Sigmoid colon (tissue), 6 donors: ENCODE measurements at regions not wholly inside any gene's neighbourhood (a gene's known extent, or its start where the extent isn't known, plus 50 kb on each side); places are given as distances from the start of the nearest gene placed in this dataset.
A peak's percentile ranks its signal among the peaks of the same experiment; 100 is the strongest.

Experiments used
- DNase-seq: peaks from one replicate; pipeline ENCODE4 v3.0.0-alpha.2; 2019
- H3K27ac ChIP-seq, 4 donors: fragments of 200-600 bp; sonication (generic); one replicate each; pipeline ENCODE4 v1.5.1; 2016 to 2019; ENCODE audit warnings: mild to moderate bottlenecking in 1 of 4
- H3K27me3 ChIP-seq, 3 donors: fragments of 200-600 bp; sonication (generic); one replicate each; pipeline ENCODE4 v1.5.1; 2019; ENCODE audit warnings: mild to moderate bottlenecking in 1 of 3
- H3K36me3 ChIP-seq, 4 donors: fragments of 200-600 bp; sonication (generic); one replicate each; pipeline ENCODE4 v1.5.1; 2016 to 2019
- H3K4me1 ChIP-seq, 4 donors: fragments of 200-600 bp; sonication (generic); one replicate each; pipeline ENCODE4 v1.5.1; 2017 to 2019
- H3K4me3 ChIP-seq, 4 donors: fragments of 200-600 bp; sonication (generic); one replicate each; pipeline ENCODE4 v1.5.1; 2017 to 2019; ENCODE audit warnings: mild to moderate bottlenecking in 2 of 4, moderate library complexity in 1 of 4
- H3K9me3 ChIP-seq, 4 donors: fragments of 200-600 bp in 3 of 4; sonication (generic) in 3 of 4; one replicate each; pipeline versions ENCODE4 v1.5.1 to v1.6.1; 2013 to 2019
- EP300 ChIP-seq, 4 donors: sonication (generic); formaldehyde crosslinking; IDR thresholded peaks; one replicate each; pipeline ENCODE4 v1.6.1; 2017; ENCODE audit warnings: antibody characterized with exemption in 4 of 4
- POLR2A ChIP-seq, 2 donors: fragments of 450-650 bp; IDR thresholded peaks; one replicate each; pipeline ENCODE4 v1.6.1; 2016; ENCODE audit warnings: antibody characterized with exemption in 2 of 2, mild to moderate bottlenecking in 2 of 2, moderate library complexity in 2 of 2
- POLR2AphosphoS5 ChIP-seq, 4 donors: sonication (generic); formaldehyde crosslinking; IDR thresholded peaks; one replicate each; pipeline ENCODE4 v1.6.1; 2017; ENCODE audit warnings: antibody characterized with exemption in 4 of 4
- WGBS, 2 donors: extraction: QIAGEN DNeasy Blood & Tissue Kit; methylation state at CpG; one replicate each; pipeline ENCODE4 v1.1.7; 2013; 5-methylcytosine and 5-hydroxymethylcytosine counted together
- intact Hi-C: fragments of 100-400 bp; cut with DNase I; formaldehyde crosslinking; loops from one replicate; pipeline ENCODE4 v1.15.1; 2023
- TF ChIP-seq, protein P1 (sequence below), 4 experiments: fragments of 450-650 bp in 3 of 4; fragments of 200-600 bp in 1 of 4; IDR thresholded peaks; one replicate each; pipeline ENCODE4 v1.5.1; 2016 to 2019; ENCODE audit warnings: antibody characterized with exemption in 4 of 4, mild to moderate bottlenecking in 3 of 4, moderate library complexity in 2 of 4
- donor health status: healthy with polysubstance abuse.
- donor health status: healthy.

DNA sequence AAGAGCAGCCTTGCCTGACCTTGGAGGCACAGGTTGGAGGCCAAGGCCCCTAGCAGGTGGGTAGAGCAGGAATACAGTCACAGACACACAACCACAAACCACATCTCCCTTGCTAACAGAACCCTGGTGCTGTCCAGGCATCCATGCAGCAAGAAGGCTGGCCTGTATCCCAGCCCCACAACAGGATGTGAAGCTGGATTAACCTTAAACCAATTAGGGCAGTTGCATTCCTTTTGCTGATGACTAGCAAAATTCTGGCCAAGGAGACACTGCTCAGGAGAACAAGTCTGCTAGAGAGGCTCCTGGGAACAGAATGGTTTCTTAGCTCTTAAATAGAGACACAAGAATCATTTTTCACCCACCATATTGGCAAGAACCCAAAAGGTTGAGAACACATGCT lies 97.8 kb downstream of the C5orf15 start:
- intact Hi-C loops, result no loop called here
- Histone ChIP-seq H3K4me3 (no peak overlapping the region), H3K4me1 (peaks cover 0 to 14% (median 0%) of the 10 kb centered on the region in 4 donors), H3K27me3 (no peaks in the 10 kb centered on the region), H3K27ac (no peak overlapping the region), H3K9me3 (no peaks in the 10 kb centered on the region), H3K36me3 (no peaks in the 10 kb centered on the region)
- peak; percentile 56 for DNase-seq
- TF ChIP-seq, protein P1, sequence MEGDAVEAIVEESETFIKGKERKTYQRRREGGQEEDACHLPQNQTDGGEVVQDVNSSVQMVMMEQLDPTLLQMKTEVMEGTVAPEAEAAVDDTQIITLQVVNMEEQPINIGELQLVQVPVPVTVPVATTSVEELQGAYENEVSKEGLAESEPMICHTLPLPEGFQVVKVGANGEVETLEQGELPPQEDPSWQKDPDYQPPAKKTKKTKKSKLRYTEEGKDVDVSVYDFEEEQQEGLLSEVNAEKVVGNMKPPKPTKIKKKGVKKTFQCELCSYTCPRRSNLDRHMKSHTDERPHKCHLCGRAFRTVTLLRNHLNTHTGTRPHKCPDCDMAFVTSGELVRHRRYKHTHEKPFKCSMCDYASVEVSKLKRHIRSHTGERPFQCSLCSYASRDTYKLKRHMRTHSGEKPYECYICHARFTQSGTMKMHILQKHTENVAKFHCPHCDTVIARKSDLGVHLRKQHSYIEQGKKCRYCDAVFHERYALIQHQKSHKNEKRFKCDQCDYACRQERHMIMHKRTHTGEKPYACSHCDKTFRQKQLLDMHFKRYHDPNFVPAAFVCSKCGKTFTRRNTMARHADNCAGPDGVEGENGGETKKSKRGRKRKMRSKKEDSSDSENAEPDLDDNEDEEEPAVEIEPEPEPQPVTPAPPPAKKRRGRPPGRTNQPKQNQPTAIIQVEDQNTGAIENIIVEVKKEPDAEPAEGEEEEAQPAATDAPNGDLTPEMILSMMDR (IDR thresholded peaks at IDR 0.05), result no peak
- no peak for TF ChIP-seq POLR2AphosphoS5 (IDR thresholded peaks at IDR 0.05)
- TF ChIP-seq EP300 (IDR thresholded peaks at IDR 0.05), result no peak
- no peak for TF ChIP-seq POLR2A (IDR thresholded peaks at IDR 0.05)

GRCh38 chr5:133869519-133870335 lies 98.7 kb downstream of the C5orf15 start:
- no peak overlapping the region for H3K27ac ChIP-seq
- 43 to 72% methylated on average over 13 of the region's 13 CpGs for WGBS, 2 donors
- no peaks in the 10 kb centered on the region for H3K36me3 ChIP-seq
- H3K9me3 ChIP-seq, result no peaks in the 10 kb centered on the region
- no peaks in the 10 kb centered on the region for H3K27me3 ChIP-seq
- intact Hi-C loops, result loop anchor here (2.0 to 5.0 kb wide), 3 partner anchors 317 to 759 kb away; no protein-coding TSS in a partner anchor
- H3K4me3 ChIP-seq, result no peak overlapping the region
- no peak for TF ChIP-seq POLR2AphosphoS5 (IDR thresholded peaks at IDR 0.05)
- no peak for TF ChIP-seq POLR2A (IDR thresholded peaks at IDR 0.05)
- no peak for TF ChIP-seq EP300 (IDR thresholded peaks at IDR 0.05)
- TF ChIP-seq, protein P1 (IDR thresholded peaks at IDR 0.05), result peak in 2 of 4 experiments; percentile 4 to 9
- DNase-seq, result peak; percentile 64
- H3K4me1 ChIP-seq, result peaks cover 0 to 14% (median 0%) of the 10 kb centered on the region in 4 donors

GRCh38 chr5:133868946-133869518 lies 99.4 kb downstream of the C5orf15 start:
- Histone ChIP-seq H3K4me3 (no peak overlapping the region), H3K4me1 (peaks cover 0 to 14% (median 0%) of the 10 kb centered on the region in 4 donors), H3K27ac (no peak overlapping the region), H3K27me3 (no peaks in the 10 kb centered on the region), H3K9me3 (no peaks in the 10 kb centered on the region), H3K36me3 (no peaks in the 10 kb centered on the region)
- intact Hi-C loops, result loop anchor here (2.0 to 5.0 kb wide), 3 partner anchors 317 to 758 kb away; no protein-coding TSS in a partner anchor
- peak; percentile 79 for DNase-seq
- WGBS, 2 donors, result 16 to 19% methylated on average over 16 of the region's 16 CpGs
- TF ChIP-seq POLR2AphosphoS5 (IDR thresholded peaks at IDR 0.05), result no peak
- TF ChIP-seq, protein P1 (IDR thresholded peaks at IDR 0.05), result peak; percentile 29 to 74 (median 60)

GRCh38 chr5:133867851-133868545 lies 100.4 kb downstream of the C5orf15 start:
- Histone ChIP-seq H3K9me3 (no peaks in the 10 kb centered on the region), H3K27me3 (no peaks in the 10 kb centered on the region), H3K4me1 (peaks cover 0 to 14% (median 0%) of the 10 kb centered on the region in 4 donors), H3K36me3 (no peaks in the 10 kb centered on the region), H3K27ac (no peak overlapping the region), H3K4me3 (no peak overlapping the region)
- DNase-seq, result no peak
- TF ChIP-seq POLR2A (IDR thresholded peaks at IDR 0.05) (no peak), EP300 (IDR thresholded peaks at IDR 0.05) (no peak), POLR2AphosphoS5 (IDR thresholded peaks at IDR 0.05) (no peak)
- TF ChIP-seq, protein P1 (IDR thresholded peaks at IDR 0.05), result no peak
- intact Hi-C loops, result loop anchor here (2.0 to 5.0 kb wide), 3 partner anchors 316 to 757 kb away; no protein-coding TSS in a partner anchor
- 83 to 88% methylated on average over 10 of the region's 10 CpGs for WGBS, 2 donors
